ENCODE measurements at regions not wholly inside any gene's neighbourhood (a gene's known extent, or its start where the extent isn't known, plus 50 kb on each side); places are given as distances from the start of the nearest gene placed in this dataset.

DNA sequence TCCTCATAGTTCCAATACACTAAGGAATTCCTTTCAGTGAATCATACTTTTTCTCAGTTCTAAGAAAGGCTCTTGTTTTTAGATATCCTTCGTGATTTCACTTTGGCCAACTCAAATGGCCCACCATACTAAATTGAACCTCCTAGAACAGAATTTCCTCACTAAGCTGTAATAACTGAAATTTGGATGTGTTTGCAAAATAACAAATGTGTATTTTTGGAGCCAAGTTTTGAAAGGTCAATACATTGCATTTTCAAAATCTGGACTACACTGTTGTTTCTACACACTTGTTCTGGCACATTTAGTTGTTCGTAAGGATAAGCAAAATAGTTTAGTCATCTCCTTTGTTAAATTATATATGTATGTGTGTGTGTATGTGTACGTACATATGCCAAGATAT lies 439.0 kb upstream of the STXBP6 start:
- Histone ChIP-seq H3K9me3 (no peaks in the 10 kb centered on the region), H3K4me3 (no peak overlapping the region), H3K27me3 (no peaks in the 10 kb centered on the region), H3K4me1 (no peaks in the 10 kb centered on the region), H3K27ac (no peak overlapping the region), H3K36me3 (no peaks in the 10 kb centered on the region)
- DNase-seq (no peak), ATAC-seq (no peak)
- TF ChIP-seq, protein P1, sequence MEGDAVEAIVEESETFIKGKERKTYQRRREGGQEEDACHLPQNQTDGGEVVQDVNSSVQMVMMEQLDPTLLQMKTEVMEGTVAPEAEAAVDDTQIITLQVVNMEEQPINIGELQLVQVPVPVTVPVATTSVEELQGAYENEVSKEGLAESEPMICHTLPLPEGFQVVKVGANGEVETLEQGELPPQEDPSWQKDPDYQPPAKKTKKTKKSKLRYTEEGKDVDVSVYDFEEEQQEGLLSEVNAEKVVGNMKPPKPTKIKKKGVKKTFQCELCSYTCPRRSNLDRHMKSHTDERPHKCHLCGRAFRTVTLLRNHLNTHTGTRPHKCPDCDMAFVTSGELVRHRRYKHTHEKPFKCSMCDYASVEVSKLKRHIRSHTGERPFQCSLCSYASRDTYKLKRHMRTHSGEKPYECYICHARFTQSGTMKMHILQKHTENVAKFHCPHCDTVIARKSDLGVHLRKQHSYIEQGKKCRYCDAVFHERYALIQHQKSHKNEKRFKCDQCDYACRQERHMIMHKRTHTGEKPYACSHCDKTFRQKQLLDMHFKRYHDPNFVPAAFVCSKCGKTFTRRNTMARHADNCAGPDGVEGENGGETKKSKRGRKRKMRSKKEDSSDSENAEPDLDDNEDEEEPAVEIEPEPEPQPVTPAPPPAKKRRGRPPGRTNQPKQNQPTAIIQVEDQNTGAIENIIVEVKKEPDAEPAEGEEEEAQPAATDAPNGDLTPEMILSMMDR (IDR thresholded peaks at IDR 0.05): no peak
- intact Hi-C loops (cut with DNase I): no loop called here

DNA sequence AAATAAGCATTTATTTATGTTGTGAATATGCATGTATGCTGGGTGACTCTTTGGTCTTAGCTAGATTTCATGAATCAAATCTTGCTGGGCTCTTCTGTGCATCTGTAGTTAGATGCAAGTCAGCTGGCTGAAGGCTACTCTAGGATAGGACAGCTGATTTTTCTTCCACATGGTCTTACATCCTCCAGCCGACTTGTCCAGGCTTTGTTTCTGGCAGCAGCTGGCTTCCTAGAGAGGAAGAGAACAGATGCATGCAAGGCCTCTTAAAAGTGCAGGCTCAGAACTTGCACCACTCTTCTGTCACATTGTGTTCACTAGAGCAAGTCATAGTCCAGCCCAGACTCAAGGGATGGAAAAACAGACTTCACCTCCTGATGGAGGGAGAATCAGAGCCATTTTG lies 435.4 kb upstream of the STXBP6 start:
- DNase-seq (no peak), ATAC-seq (no peak)
- Histone ChIP-seq H3K27me3 (no peaks in the 10 kb centered on the region), H3K4me3 (no peak overlapping the region), H3K4me1 (no peaks in the 10 kb centered on the region), H3K36me3 (no peaks in the 10 kb centered on the region), H3K9me3 (no peaks in the 10 kb centered on the region), H3K27ac (no peak overlapping the region)
- intact Hi-C loops (cut with DNase I): no loop called here
- TF ChIP-seq, protein P1 (IDR thresholded peaks at IDR 0.05): no peak

DNA sequence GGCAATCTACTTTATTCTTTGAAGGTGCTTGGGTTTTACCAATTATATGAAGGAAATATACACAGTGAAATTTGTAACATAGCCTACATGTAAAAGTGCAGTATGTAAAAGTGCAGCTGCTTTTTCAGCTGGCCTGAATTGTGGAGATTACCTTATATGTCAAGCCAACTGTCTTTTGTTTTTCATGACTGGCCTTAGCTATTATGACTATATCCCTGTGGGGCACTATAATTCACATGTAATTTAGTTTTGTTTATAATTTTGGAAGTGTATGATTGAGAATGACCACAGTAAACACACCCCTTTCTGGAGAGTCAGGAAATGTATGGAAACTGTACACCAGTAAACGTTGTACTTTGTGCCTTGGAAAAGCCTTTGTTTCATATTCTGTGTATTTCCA lies 435.0 kb upstream of the STXBP6 start:
- DNase-seq (no peak), ATAC-seq (no peak)
- Histone ChIP-seq H3K27ac (no peak overlapping the region), H3K9me3 (no peaks in the 10 kb centered on the region), H3K4me3 (no peak overlapping the region), H3K36me3 (no peaks in the 10 kb centered on the region), H3K4me1 (no peaks in the 10 kb centered on the region), H3K27me3 (no peaks in the 10 kb centered on the region)
- intact Hi-C loops (cut with DNase I): no loop called here
- TF ChIP-seq, protein P1 (IDR thresholded peaks at IDR 0.05): no peak

DNA sequence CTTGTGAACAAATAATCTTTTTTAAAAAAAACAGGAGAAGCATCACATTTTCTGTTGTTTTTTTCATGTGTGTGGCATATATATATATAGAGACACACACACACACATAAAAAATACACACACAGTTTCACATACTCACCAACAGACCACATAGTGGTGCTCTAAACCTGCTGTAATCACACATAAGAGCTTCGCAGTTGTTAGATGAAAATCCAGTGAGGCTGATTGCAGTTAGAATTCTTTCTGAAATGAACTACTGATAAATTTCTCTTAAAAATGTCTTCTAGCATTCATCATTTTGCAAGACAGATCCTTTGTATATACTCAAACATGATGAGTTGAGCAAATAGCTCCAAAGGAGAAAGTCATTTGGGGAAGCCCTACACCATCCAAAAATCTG lies 434.3 kb upstream of the STXBP6 start:
- TF ChIP-seq, protein P1 (IDR thresholded peaks at IDR 0.05): no peak
- ATAC-seq (no peak), DNase-seq (no peak)
- H3K4me3 ChIP-seq: no peak overlapping the region
- intact Hi-C loops (cut with DNase I): no loop called here
- H3K9me3 ChIP-seq: no peaks in the 10 kb centered on the region
- no peaks in the 10 kb centered on the region for H3K36me3 ChIP-seq
- H3K4me1 ChIP-seq: no peaks in the 10 kb centered on the region
- H3K27me3 ChIP-seq: no peaks in the 10 kb centered on the region
- no peak overlapping the region for H3K27ac ChIP-seq

DNA sequence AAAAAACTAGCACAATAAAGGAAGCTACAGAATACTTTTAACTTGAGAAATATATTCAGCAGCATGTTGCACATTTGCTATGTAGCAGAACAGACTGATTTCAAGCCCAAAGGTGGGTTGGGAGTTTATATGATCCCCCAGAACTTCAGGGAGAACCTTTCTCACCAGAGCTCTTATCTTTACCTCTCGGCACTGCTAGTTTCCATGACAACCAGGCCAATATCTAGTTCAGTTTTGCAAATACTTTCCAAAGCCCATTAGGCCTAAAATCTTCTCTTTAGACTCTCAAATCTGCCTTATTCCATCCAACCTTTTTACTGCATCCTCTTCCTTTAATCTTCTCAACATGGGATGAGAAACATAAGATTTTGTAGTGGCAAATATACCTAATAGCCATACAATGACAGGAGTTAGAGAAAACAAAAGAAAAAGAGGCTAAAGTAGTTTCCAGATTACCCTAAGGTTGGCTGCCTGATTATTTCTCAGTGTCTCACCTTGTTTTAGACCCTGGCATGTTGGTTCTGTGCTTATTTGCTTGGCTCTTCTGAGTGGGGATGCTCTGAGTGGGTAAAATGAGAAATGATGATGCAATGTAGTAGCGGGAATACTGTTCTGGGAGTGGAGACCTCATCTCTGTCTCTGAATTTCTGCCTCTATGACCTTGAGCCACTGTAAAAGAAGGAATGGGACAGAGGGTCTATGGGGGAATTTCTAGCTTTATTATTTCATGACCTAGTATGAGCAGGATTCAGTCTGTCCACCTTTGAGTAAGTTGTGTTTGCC lies 427.6 kb upstream of the STXBP6 start:
- Histone ChIP-seq H3K4me3 (no peak overlapping the region), H3K27ac (no peak overlapping the region), H3K27me3 (no peaks in the 10 kb centered on the region), H3K4me1 (no peaks in the 10 kb centered on the region), H3K9me3 (peaks cover 0 to 6% of the 10 kb centered on the region in 2 donors), H3K36me3 (no peaks in the 10 kb centered on the region)
- ATAC-seq (no peak), DNase-seq (no peak)
- TF ChIP-seq, protein P1 (IDR thresholded peaks at IDR 0.05): no peak
- intact Hi-C loops (cut with DNase I): no loop called here

All from left lung (tissue), 4 donors.